Stimulated activated CD8-positive, alpha-beta memory T cell treated with anti-CD3 and anti-CD28 coated beads, Interleukin-2, amount 100 ng/mL, for 48 hours (primary cell): ENCODE measurements at regions not wholly inside any gene's neighbourhood (a gene's known extent, or its start where the extent isn't known, plus 50 kb on each side); places are given as distances from the start of the nearest gene placed in this dataset.
"Not testable (repeated sequence)": the region's sequence is repeated elsewhere in the genome, so short reads cannot be mapped to it uniquely, and the experiment has no call there.

ENCODE experiments used
- DNase-seq, 2 donors: peaks; one replicate each; pipeline ENCODE4 v3.0.0-alpha.2; 2020; ENCODE audit warnings: low read depth in 2 of 2

GRCh38 chr3:95154766-95155165, 1091.9 kb downstream of the NSUN3 start:
- DNase-seq, result no peak

- DNase-seq, result no peak
Observed at GRCh38 chr3:95162794-95163193, 1099.9 kb downstream of the NSUN3 start.

- no peak for DNase-seq
Observed at GRCh38 chr3:95167748-95168147, 1104.9 kb downstream of the NSUN3 start.

GRCh38 chr3:95168526-95168925, 1105.7 kb downstream of the NSUN3 start:
- no peak for DNase-seq

GRCh38 chr3:95172164-95172943, 1109.5 kb downstream of the NSUN3 start:
- DNase-seq, result no peak

GRCh38 chr3:95177096-95177495, 1114.2 kb downstream of the NSUN3 start:
- DNase-seq, result no peak

GRCh38 chr3:95184038-95184437, 1121.2 kb downstream of the NSUN3 start:
- no peak for DNase-seq

- no peak for DNase-seq
Observed at GRCh38 chr3:95189348-95189747, 1126.5 kb downstream of the NSUN3 start.

- no peak for DNase-seq
Observed at GRCh38 chr3:95197661-95198060, 1134.8 kb downstream of the NSUN3 start.

- DNase-seq, result no peak
Observed at GRCh38 chr3:95200384-95200783, 1137.5 kb downstream of the NSUN3 start.

GRCh38 chr3:95210878-95211277, 1148.0 kb downstream of the NSUN3 start:
- no peak for DNase-seq

GRCh38 chr3:95212117-95212516, 1149.3 kb downstream of the NSUN3 start:
- no peak for DNase-seq

- DNase-seq, result no peak
Observed at GRCh38 chr3:95215437-95215957, 1152.6 kb downstream of the NSUN3 start.

- no peak for DNase-seq
Observed at GRCh38 chr3:95217661-95218060, 1154.8 kb downstream of the NSUN3 start.

GRCh38 chr3:95218484-95218883, 1155.6 kb downstream of the NSUN3 start:
- DNase-seq, result no peak

GRCh38 chr3:95226437-95226836, 1163.6 kb downstream of the NSUN3 start:
- DNase-seq, result no peak

GRCh38 chr3:95227092-95227491, 1164.2 kb downstream of the NSUN3 start:
- DNase-seq, result no peak

GRCh38 chr3:95228416-95228815, 1165.6 kb downstream of the NSUN3 start:
- DNase-seq, result no peak

- no peak for DNase-seq
Observed at GRCh38 chr3:95235916-95236315, 1173.1 kb downstream of the NSUN3 start.

GRCh38 chr3:95237783-95238182, 1174.9 kb downstream of the NSUN3 start:
- no peak for DNase-seq

GRCh38 chr3:95240395-95240794, 1177.5 kb downstream of the NSUN3 start:
- DNase-seq, result no peak

- DNase-seq, result not testable (repeated sequence)
Observed at GRCh38 chr3:95241256-95241655, 1178.4 kb downstream of the NSUN3 start.

- DNase-seq, result no peak
Observed at GRCh38 chr3:95246413-95246812, 1183.6 kb downstream of the NSUN3 start.

GRCh38 chr3:95254061-95254460, 1191.2 kb downstream of the NSUN3 start:
- no peak for DNase-seq
